Peyer's patch (tissue), 4 donors: ENCODE measurements at regions not wholly inside any gene's neighbourhood (a gene's known extent, or its start where the extent isn't known, plus 50 kb on each side); places are given as distances from the start of the nearest gene placed in this dataset.

Source experiments
- DNase-seq, 3 donors: peaks; one replicate each; pipeline ENCODE4 v3.0.0-alpha.2; 2017 to 2019
- H3K27ac ChIP-seq, 4 donors: fragments of 200-600 bp; sonication (generic); one replicate each; pipeline ENCODE4 v1.5.1; 2016 to 2019
- H3K27me3 ChIP-seq, 2 donors: fragments of 200-600 bp; sonication (generic); one replicate each; pipeline ENCODE4 v1.5.1; 2019
- H3K36me3 ChIP-seq, 3 donors: fragments of 200-600 bp; sonication (generic); one replicate each; pipeline ENCODE4 v1.5.1; 2016 to 2019
- H3K4me1 ChIP-seq, 4 donors: fragments of 200-600 bp; sonication (generic); one replicate each; pipeline ENCODE4 v1.5.1; 2016 to 2019
- H3K4me3 ChIP-seq, 4 donors: fragments of 200-600 bp; sonication (generic); 1 replicate in 3 of 4; 2 replicates in 1 of 4; pipeline ENCODE4 v1.5.1; 2016 to 2019; ENCODE audit warnings: mild to moderate bottlenecking in 1 of 4
- H3K9me3 ChIP-seq, 4 donors: fragments of 200-600 bp; sonication (generic); one replicate each; pipeline ENCODE4 v1.5.1; 2016 to 2019; ENCODE audit warnings: mild to moderate bottlenecking in 1 of 4
- CTCF ChIP-seq, 6 experiments: fragments of 450-650 bp in 4 of 6; fragments of 200-600 bp in 2 of 6; sonication (generic) in 1 of 6; IDR thresholded peaks; one replicate each; pipeline ENCODE4 v1.5.1; 2017 to 2019; ENCODE audit warnings: antibody characterized with exemption in 6 of 6, mild to moderate bottlenecking in 3 of 6, moderate library complexity in 1 of 6
- POLR2A ChIP-seq, 2 donors: fragments of 450-650 bp; IDR thresholded peaks; one replicate each; pipeline ENCODE4 v1.5.1; 2017; ENCODE audit warnings: antibody characterized with exemption in 2 of 2, mild to moderate bottlenecking in 2 of 2, moderate library complexity in 2 of 2

- Histone ChIP-seq H3K9me3 (peaks cover 0 to 2% (median 0%) of the 10 kb centered on the region in 4 donors), H3K36me3 (no peaks in the 10 kb centered on the region), H3K4me3 (no peak overlapping the region), H3K4me1 (no peaks in the 10 kb centered on the region), H3K27me3 (no peaks in the 10 kb centered on the region), H3K27ac (no peak overlapping the region)
- no peak for DNase-seq
- TF ChIP-seq POLR2A (IDR thresholded peaks at IDR 0.05) (no peak), CTCF (IDR thresholded peaks at IDR 0.05) (no peak)
These were observed 457.0 kb downstream of the CDH8 start for GRCh38 chr16:61579195-61579594.

- TF ChIP-seq CTCF (IDR thresholded peaks at IDR 0.05) (no peak), POLR2A (IDR thresholded peaks at IDR 0.05) (no peak)
- Histone ChIP-seq H3K4me1 (no peaks in the 10 kb centered on the region), H3K9me3 (peaks cover 0 to 2% (median 0%) of the 10 kb centered on the region in 4 donors), H3K36me3 (no peaks in the 10 kb centered on the region), H3K27me3 (no peaks in the 10 kb centered on the region), H3K27ac (no peak overlapping the region), H3K4me3 (no peak overlapping the region)
- no peak for DNase-seq
These were observed 459.8 kb downstream of the CDH8 start for GRCh38 chr16:61576476-61576875.

GRCh38 chr16:61575617-61576016 lies 460.6 kb downstream of the CDH8 start:
- no peak for DNase-seq
- no peak overlapping the region for H3K4me3 ChIP-seq
- TF ChIP-seq POLR2A (IDR thresholded peaks at IDR 0.05): no peak

GRCh38 chr16:61569028-61569427 lies 467.2 kb downstream of the CDH8 start:
- H3K9me3 ChIP-seq: no peaks in the 10 kb centered on the region
- H3K4me3 ChIP-seq: no peak overlapping the region
- no peaks in the 10 kb centered on the region for H3K27me3 ChIP-seq
- H3K4me1 ChIP-seq: no peaks in the 10 kb centered on the region
- no peak overlapping the region for H3K27ac ChIP-seq
- DNase-seq: no peak
- H3K36me3 ChIP-seq: no peaks in the 10 kb centered on the region
- TF ChIP-seq CTCF (IDR thresholded peaks at IDR 0.05) (no peak), POLR2A (IDR thresholded peaks at IDR 0.05) (no peak)

More at GRCh38 chr16:61575617-61576016, 460.6 kb downstream of the CDH8 start:
- Histone ChIP-seq H3K27me3 (no peaks in the 10 kb centered on the region), H3K27ac (no peak overlapping the region), H3K9me3 (peaks cover 0 to 2% (median 0%) of the 10 kb centered on the region in 4 donors), H3K36me3 (no peaks in the 10 kb centered on the region), H3K4me1 (no peaks in the 10 kb centered on the region)

- H3K27me3 ChIP-seq: no peaks in the 10 kb centered on the region
- TF ChIP-seq CTCF (IDR thresholded peaks at IDR 0.05) (no peak), POLR2A (IDR thresholded peaks at IDR 0.05) (no peak)
- no peak overlapping the region for H3K4me3 ChIP-seq
- H3K9me3 ChIP-seq: no peaks in the 10 kb centered on the region
- H3K36me3 ChIP-seq: no peaks in the 10 kb centered on the region
- no peaks in the 10 kb centered on the region for H3K4me1 ChIP-seq
- H3K27ac ChIP-seq: no peak overlapping the region
- no peak for DNase-seq
These were observed 471.5 kb downstream of the CDH8 start for GRCh38 chr16:61564716-61565115.

- Histone ChIP-seq H3K4me3 (no peak overlapping the region), H3K27me3 (no peaks in the 10 kb centered on the region), H3K4me1 (no peaks in the 10 kb centered on the region), H3K36me3 (no peaks in the 10 kb centered on the region), H3K9me3 (no peaks in the 10 kb centered on the region), H3K27ac (no peak overlapping the region)
- no peak for TF ChIP-seq CTCF (IDR thresholded peaks at IDR 0.05)
- no peak for TF ChIP-seq POLR2A (IDR thresholded peaks at IDR 0.05)
- no peak for DNase-seq
These were observed 480.4 kb downstream of the CDH8 start for GRCh38 chr16:61555718-61556441.
